SW480 (cell line): ENCODE measurements at regions not wholly inside any gene's neighbourhood (a gene's known extent, or its start where the extent isn't known, plus 50 kb on each side); places are given as distances from the start of the nearest gene placed in this dataset.

ENCODE experiments used
- DNase-seq: peaks from one replicate; pipeline ENCODE4 v3.0.0-alpha.2; 2016; ENCODE audit warnings: low spot score

GRCh38 chr11:95485115-95485900, 254.3 kb upstream of the SESN3 start:
- DNase-seq, result no peak

- no peak for DNase-seq
Measured at GRCh38 chr11:95483339-95483738, 252.3 kb upstream of the SESN3 start.

GRCh38 chr11:95478003-95478402, 247.0 kb upstream of the SESN3 start:
- no peak for DNase-seq

GRCh38 chr11:95469258-95469657, 238.3 kb upstream of the SESN3 start:
- no peak for DNase-seq

GRCh38 chr11:95466416-95466815, 235.4 kb upstream of the SESN3 start:
- no peak for DNase-seq

- no peak for DNase-seq
Measured at GRCh38 chr11:95465887-95466286, 234.9 kb upstream of the SESN3 start.

GRCh38 chr11:95461858-95462257, 230.9 kb upstream of the SESN3 start:
- DNase-seq, result no peak

- DNase-seq, result no peak
Measured at GRCh38 chr11:95461348-95461747, 230.3 kb upstream of the SESN3 start.

GRCh38 chr11:95459291-95460042, 228.5 kb upstream of the SESN3 start:
- no peak for DNase-seq

- DNase-seq, result no peak
Measured at GRCh38 chr11:95456714-95457491, 225.9 kb upstream of the SESN3 start.

GRCh38 chr11:95455228-95455970, 224.4 kb upstream of the SESN3 start:
- no peak for DNase-seq

- DNase-seq, result peak; percentile 22
Measured at GRCh38 chr11:95453616-95454171, 222.7 kb upstream of the SESN3 start.

- DNase-seq, result peak; percentile 14
Measured at GRCh38 chr11:95451682-95452081, 220.7 kb upstream of the SESN3 start.

GRCh38 chr11:95451261-95451660, 220.3 kb upstream of the SESN3 start:
- DNase-seq, result no peak

- no peak for DNase-seq
Measured at GRCh38 chr11:95450547-95451123, 219.6 kb upstream of the SESN3 start.

- DNase-seq, result no peak
Measured at GRCh38 chr11:95445746-95446333, 214.8 kb upstream of the SESN3 start.

- DNase-seq, result no peak
Measured at GRCh38 chr11:95444309-95445241, 213.6 kb upstream of the SESN3 start.

- DNase-seq, result peak; percentile 22
Measured at GRCh38 chr11:95443386-95443785, 212.4 kb upstream of the SESN3 start.

- DNase-seq, result no peak
Measured at GRCh38 chr11:95442531-95443050, 211.6 kb upstream of the SESN3 start.
